HG03039 (cell line): ENCODE measurements at regions not wholly inside any gene's neighbourhood (a gene's known extent, or its start where the extent isn't known, plus 50 kb on each side); places are given as distances from the start of the nearest gene placed in this dataset.

ENCODE experiments used
- ATAC-seq: cut with Tn5 transposase; IDR thresholded peaks from one replicate; pipeline ENCODE4 v1.9.1; 2021; ENCODE audit warnings: mild to moderate bottlenecking, moderate library complexity; ENCODE audit not compliant: unreplicated experiment

DNA sequence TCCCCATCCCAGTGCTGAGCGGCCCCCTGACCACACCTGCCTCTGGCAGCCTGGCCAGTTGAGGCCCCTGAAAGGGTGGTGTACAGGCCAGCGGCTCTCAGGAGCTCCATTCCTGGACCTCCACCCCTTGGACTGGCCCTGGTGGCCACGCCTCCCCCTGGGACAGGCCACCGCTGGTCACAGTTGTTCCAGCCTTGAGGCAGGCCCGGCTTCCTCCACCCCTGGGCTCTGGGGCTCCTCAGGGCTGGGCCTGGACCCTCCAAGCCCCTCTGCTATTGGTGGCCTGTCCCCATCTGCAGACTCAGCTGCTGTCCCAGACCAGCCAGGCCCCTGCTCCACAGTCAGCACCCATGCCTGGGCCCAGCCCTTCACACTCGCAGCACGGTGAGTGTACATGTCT is 93.2 kb upstream of the NKX1-1 start:
- no peak for ATAC-seq

- ATAC-seq: no peak
Observed at GRCh38 chr4:1497189-1497801, 91.1 kb upstream of the NKX1-1 start.

GRCh38 chr4:1496116-1496642 is 89.9 kb upstream of the NKX1-1 start:
- no peak for ATAC-seq

DNA sequence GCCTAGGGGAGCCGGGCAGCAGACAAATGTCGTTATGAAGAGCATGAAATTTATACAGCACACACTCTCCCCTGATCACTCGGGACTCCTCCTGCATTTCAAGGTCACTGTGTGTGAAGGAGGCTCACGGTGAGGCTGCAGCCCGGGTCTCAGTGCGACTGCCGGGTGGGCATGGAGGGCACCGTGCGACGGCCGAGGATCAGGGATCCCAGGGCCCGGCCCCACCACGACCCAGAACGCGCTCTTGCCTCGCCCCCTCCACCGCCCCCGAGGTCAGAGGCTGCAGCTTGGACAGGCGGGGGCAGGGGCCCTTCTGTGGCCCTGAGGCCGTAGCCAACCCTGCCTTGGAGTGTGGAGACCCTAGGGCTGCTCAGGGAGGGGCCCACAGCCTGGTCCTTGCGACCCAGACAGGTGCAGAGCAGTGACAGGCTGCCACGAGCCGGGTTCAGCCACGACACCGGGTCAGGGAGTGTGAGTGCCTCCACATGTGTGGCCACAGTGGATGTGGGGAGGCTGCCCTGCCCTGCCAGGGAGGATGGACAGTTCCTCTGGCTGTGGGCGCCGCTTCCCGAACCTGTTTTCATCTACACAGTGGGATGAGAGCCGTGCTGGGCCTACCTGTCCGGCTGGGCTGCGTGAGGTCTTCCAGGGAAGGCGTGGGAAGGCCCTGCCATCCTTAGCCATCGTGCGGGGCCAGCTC is 89.3 kb upstream of the NKX1-1 start:
- no peak for ATAC-seq

- ATAC-seq: no peak
Observed at GRCh38 chr4:1494416-1495315, 88.4 kb upstream of the NKX1-1 start.

GRCh38 chr4:1493540-1494287 is 87.5 kb upstream of the NKX1-1 start:
- ATAC-seq: no peak

DNA sequence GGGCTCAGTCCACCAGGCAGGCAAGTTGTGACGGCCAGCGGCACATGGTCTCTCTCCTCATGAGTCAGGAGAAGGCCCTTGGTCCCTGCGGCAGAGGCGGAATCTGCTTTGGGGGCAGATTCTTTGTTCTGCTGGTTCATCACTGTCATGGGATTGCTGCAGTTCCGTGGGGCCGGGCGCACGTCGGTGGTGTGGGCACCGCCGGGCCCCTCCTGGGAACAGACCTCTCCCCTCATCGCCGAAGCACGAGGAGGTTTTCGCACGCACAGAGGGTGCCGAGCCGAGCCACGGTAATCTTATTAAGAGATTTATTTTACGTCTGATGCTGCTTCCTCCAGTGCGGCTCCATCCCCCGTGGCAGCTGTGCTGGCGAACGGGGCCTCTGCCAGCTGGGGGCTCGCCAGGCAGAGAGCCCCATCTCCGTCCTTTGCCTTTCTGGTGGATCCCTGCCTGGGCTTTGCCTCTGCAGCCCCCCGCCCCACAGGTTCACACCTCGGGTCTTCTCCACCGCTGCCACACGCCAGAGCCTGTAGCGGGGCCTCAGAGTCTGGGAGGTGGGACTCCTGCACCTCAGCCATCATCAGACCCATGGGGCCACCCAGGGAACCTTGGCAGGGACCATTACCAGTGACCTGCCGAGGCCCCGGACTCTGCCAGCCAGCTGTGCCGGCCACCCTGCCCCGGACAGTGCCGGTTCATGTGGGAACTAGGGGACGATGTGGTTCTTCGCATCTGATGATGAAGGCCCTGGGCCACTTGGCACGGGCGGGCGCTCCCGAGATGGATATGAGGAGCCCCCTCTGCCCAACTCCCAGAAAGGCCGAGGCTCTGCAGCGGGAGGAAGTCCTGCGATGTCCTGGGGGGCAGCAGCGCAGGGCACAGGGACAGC is 86.7 kb upstream of the NKX1-1 start:
- ATAC-seq: no peak

GRCh38 chr4:1492142-1492457 is 85.9 kb upstream of the NKX1-1 start:
- ATAC-seq: no peak

- ATAC-seq: no peak
Observed at GRCh38 chr4:1491328-1492141, 85.3 kb upstream of the NKX1-1 start.

GRCh38 chr4:1490654-1491327 is 84.5 kb upstream of the NKX1-1 start:
- ATAC-seq: no peak

DNA sequence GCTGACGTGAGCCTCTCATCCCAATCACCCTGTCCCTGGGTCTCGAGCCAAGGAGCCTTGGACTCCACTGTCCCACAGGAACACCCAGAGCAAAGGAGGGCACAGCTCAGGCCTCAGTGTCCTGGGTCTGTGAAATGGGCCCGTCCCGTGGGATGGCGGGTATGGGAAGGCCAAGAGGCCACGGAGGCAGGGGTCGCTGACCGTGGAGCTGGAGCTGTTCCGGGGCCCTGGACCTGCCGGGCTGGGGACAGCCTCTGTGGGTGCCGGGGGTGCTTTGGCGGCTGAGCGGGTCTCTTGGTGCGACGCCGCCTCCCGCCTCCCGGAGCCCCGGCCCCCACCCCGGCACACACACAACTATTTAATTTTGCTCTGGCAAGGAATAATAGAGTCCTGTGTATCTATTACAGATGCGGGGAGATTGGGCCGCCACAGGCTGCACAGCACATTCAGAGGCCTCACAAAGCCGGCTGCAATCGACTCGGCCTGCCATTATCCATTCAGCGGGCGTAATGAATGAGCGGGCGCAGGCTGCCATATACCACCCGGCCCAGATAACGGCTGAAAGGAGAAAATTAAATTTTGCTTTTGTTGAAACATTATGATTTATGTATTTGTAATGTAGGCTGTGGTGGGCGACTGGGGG is 83.9 kb upstream of the NKX1-1 start:
- no peak for ATAC-seq

GRCh38 chr4:1489639-1489995 is 83.4 kb upstream of the NKX1-1 start:
- ATAC-seq: no peak

DNA sequence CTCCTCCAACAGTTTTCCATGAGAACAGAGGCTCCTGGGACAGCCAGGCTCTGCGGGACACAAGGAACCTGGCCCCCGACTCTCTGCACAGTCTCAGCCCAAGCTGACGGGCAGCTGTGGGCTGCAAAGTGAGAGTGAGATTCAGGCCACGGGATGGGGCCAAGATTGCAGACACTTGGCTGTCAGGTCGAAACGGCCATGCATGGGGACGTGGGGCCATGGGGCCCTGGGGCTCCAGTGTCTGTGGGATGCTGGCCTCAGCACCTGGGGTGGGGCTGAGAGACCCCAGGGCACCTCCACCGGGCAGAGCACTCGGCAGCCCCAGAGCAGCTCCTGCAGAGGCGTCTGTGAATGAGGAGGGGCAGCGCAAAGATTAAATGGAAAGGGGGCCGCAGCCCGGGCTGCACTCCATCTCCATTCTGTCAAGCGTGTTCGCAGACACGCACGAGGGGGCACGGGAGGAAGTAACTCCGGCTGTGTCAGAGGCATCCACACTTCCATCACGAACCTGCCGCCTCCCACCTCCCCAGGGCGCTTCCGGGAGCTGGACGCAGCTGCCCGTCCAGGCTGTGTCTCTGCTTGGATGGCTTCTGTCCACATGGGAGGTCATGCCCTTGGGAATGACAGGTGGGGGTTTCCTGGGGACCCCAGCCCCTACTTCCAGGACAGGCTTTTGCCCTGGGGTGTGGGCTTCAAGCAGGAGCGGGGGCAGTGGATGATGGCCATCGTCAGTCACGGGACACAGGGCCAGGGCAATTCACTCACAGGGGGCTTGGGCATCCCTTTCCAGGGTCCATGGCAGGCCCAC is 82.8 kb upstream of the NKX1-1 start:
- no peak for ATAC-seq

DNA sequence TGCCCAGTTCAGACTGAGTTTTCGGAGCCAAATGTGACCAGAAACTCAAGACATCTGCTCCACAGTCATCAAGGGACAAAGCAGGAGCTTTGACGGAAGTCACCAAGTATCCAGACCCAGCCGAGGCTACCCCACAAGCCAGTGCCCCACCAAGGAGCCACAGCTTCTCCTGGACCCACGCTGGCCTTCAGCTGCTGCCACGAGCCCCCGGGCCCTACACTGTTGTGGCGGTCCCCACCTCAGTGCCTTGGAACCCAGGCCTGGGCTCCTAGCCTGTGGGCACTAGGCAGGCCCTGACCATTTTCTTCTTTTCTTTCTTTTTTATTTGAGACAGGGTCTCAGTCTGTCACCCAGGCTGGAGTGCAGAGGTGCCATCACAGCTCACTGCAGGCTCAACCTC is 82.1 kb upstream of the NKX1-1 start:
- no peak for ATAC-seq

DNA sequence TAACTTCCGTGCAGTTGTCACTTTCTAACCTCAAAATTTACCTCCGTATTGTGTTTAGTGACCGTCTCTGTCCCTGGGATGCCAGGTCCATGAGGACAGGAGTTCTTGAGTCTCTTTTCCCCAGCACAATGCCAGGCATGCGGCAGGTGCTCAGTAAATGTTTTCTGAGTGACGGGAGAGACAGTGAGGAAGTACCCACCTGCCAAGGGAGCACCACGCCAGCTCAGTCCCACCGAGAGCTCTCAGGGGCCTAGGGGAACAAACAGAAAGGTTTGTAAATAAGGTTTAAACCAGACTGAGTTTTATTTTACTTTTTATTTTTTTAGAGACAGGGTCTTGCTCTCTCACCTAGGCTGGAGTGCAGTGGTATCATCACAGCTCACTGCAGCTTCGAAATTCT is 81.5 kb upstream of the NKX1-1 start:
- ATAC-seq: no peak

DNA sequence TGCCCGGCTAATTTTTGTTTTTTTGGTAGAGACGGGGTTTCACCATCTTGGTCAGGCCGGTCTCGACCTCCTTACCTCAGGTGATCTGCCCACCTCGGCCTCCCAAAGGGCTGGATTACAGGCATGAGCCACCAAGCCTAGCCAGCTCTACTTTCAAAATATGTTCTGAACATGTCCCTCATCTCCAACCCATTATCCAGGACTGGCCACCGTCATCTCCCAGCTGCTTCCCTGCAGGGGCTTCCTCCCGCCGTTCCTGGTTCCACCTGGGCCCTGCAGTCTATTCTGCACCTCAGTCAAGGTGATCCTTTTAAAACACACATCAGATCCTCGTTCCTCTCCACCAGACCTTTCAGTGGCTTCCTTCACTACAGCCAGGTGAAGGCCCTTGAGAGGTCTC is 80.9 kb upstream of the NKX1-1 start:
- no peak for ATAC-seq

- no peak for ATAC-seq
Observed at GRCh38 chr4:1485280-1485679, 79.0 kb upstream of the NKX1-1 start.
